H1 (cell line): ENCODE measurements at regions not wholly inside any gene's neighbourhood (a gene's known extent, or its start where the extent isn't known, plus 50 kb on each side); places are given as distances from the start of the nearest gene placed in this dataset.
"Not testable (repeated sequence)": the region's sequence is repeated elsewhere in the genome, so short reads cannot be mapped to it uniquely, and the experiment has no call there.

ENCODE experiments used
- CTCF ChIA-PET: fragments of 300-600 bp; sonication (Branson Sonifier 250); formaldehyde crosslinking; loops from one replicate; lab custom pipeline; 2021; ENCODE audit not compliant: partially characterized antibody; lab: Charles Lee
- POLR2A ChIA-PET: fragments of 300-600 bp; sonication (Branson Sonifier 250); formaldehyde crosslinking; loops from one replicate; lab custom pipeline; 2021; ENCODE audit warnings: inconsistent platforms; ENCODE audit not compliant: partially characterized antibody; lab: Charles Lee
- DNase-seq, 2 experiments: peaks; one replicate each; pipeline versions ENCODE4 v3.0.0 to v3.0.0-alpha.2; 2010 to 2022; ENCODE audit warnings: low spot score in 2 of 2, low read depth in 1 of 2, mixed read lengths in 1 of 2
- FAIRE-seq: peaks from 2 replicates; lab custom pipeline; 2011; peaks lifted over from hg19 to GRCh38; lab: Jason Lieb, UNC
- H2AFZ ChIP-seq: 2 replicates; pipeline ENCODE4 v1.8.1; 2012; ENCODE audit warnings: low read length, inconsistent platforms
- H2AK5ac ChIP-seq: 2 replicates; pipeline ENCODE4 v1.6.1; 2013; ENCODE audit warnings: low read depth, low read length
- H2BK120ac ChIP-seq: replicated peaks from 2 replicates; pipeline ENCODE3; 2013; ENCODE audit warnings: low read depth, low read length, inconsistent platforms
- H2BK12ac ChIP-seq: 2 replicates; pipeline ENCODE4 v1.6.1; 2013; ENCODE audit warnings: low read depth, low read length
- H2BK15ac ChIP-seq: 2 replicates; pipeline ENCODE4 v1.6.1; 2013; ENCODE audit warnings: low read length
- H2BK20ac ChIP-seq: 2 replicates; pipeline ENCODE4 v1.6.1; 2013; ENCODE audit warnings: low read length
- H2BK5ac ChIP-seq: 2 replicates; pipeline ENCODE4 v1.6.1; 2013; ENCODE audit warnings: low read depth, low read length
- H3K14ac ChIP-seq: 2 replicates; pipeline ENCODE4 v1.6.1; 2013; ENCODE audit warnings: inconsistent platforms; ENCODE audit not compliant: insufficient read length
- H3K18ac ChIP-seq: 2 replicates; pipeline ENCODE4 v1.6.1; 2013; ENCODE audit warnings: low read length; ENCODE audit errors: extremely low read depth
- H3K23ac ChIP-seq: 2 replicates; pipeline ENCODE4 v1.6.1; 2013; ENCODE audit warnings: inconsistent platforms; ENCODE audit not compliant: insufficient read length
- H3K23me2 ChIP-seq: 2 replicates; pipeline ENCODE4 v1.6.1; 2013; ENCODE audit warnings: low read depth, low read length
- H3K27ac ChIP-seq: 2 replicates; pipeline ENCODE4 v1.6.1; 2011; ENCODE audit warnings: low read depth, low read length, inconsistent platforms
- H3K27me3 ChIP-seq, 4 experiments: replicated peaks in 1 of 4; 1 replicate in 1 of 4; 2 replicates in 3 of 4; pipeline versions ENCODE4 v1.6.1 to v1.8.1; 2011 to 2013; ENCODE audit warnings: low read length in 3 of 4, mild to moderate bottlenecking in 3 of 4, inconsistent platforms in 2 of 4, mixed read lengths in 2 of 4, moderate library complexity in 1 of 4; ENCODE audit not compliant: control insufficient read depth in 3 of 4, insufficient read depth in 3 of 4; ENCODE audit errors: extremely low read depth in 1 of 4
- H3K36me3 ChIP-seq, 4 experiments: 2 replicates each; pipeline versions ENCODE4 v1.6.1 to v1.8.1; 2011 to 2013; ENCODE audit warnings: mild to moderate bottlenecking in 4 of 4, low read length in 3 of 4, moderate library complexity in 2 of 4, control low read depth in 1 of 4, inconsistent platforms in 1 of 4; ENCODE audit not compliant: insufficient read depth in 4 of 4, control insufficient read depth in 2 of 4
- H3K4ac ChIP-seq: replicated peaks from 2 replicates; pipeline ENCODE3; 2013; ENCODE audit warnings: low read length, low read depth, mixed read lengths, inconsistent platforms; ENCODE audit not compliant: insufficient read length
- H3K4me1 ChIP-seq, 4 experiments: replicated peaks in 1 of 4; 1 replicate in 1 of 4; 2 replicates in 3 of 4; pipeline versions ENCODE4 v1.6.1 to v1.8.1; 2011 to 2013; ENCODE audit warnings: low read length in 3 of 4, inconsistent platforms in 2 of 4, mixed read lengths in 1 of 4; ENCODE audit not compliant: insufficient read depth in 4 of 4, control insufficient read depth in 3 of 4
- H3K4me2 ChIP-seq, 2 experiments: 2 replicates each; pipeline versions ENCODE4 v1.6.1 to v1.8.1; 2011 to 2013; ENCODE audit warnings: low read depth in 2 of 2, low read length in 2 of 2, control low read depth in 1 of 2, inconsistent platforms in 1 of 2, mild to moderate bottlenecking in 1 of 2; ENCODE audit not compliant: insufficient read depth in 1 of 2
- H3K4me3 ChIP-seq, 4 experiments: fragments of 200-600, 300-600 bp in 1 of 4; sonication (generic), shearing (Covaris generic), sonication (Bioruptor Twin) in 1 of 4; 2 replicates each; pipeline versions ENCODE4 v1.5.1 to v1.8.1; 2011 to 2016; ENCODE audit warnings: low read length in 4 of 4, low read depth in 3 of 4, control low read depth in 2 of 4, inconsistent platforms in 2 of 4, mild to moderate bottlenecking in 2 of 4, mixed read lengths in 1 of 4, moderate library complexity in 1 of 4; ENCODE audit not compliant: insufficient read depth in 2 of 4; ENCODE audit errors: extremely low read depth in 1 of 4
- H3K56ac ChIP-seq: replicated peaks from 2 replicates; pipeline ENCODE3; 2013; ENCODE audit warnings: low read depth, mild to moderate bottlenecking, mixed read lengths, low read length, inconsistent platforms; ENCODE audit not compliant: insufficient read length
- H3K79me1 ChIP-seq: 2 replicates; pipeline ENCODE4 v1.6.1; 2013; ENCODE audit warnings: low read depth, low read length, control low read depth
- H3K79me2 ChIP-seq, 2 experiments: 2 replicates each; pipeline versions ENCODE4 v1.6.1 to v1.8.1; 2012 to 2013; ENCODE audit warnings: low read length in 2 of 2, mild to moderate bottlenecking in 2 of 2, inconsistent platforms in 1 of 2; ENCODE audit not compliant: insufficient read depth in 2 of 2, control insufficient read depth in 1 of 2
- H3K9ac ChIP-seq, 4 experiments: replicated peaks in 1 of 4; 1 replicate in 1 of 4; 2 replicates in 3 of 4; pipeline versions ENCODE4 v1.6.1 to v1.8.1; 2011 to 2013; ENCODE audit warnings: low read depth in 3 of 4, low read length in 3 of 4, control low read depth in 2 of 4, mild to moderate bottlenecking in 2 of 4, moderate library complexity in 2 of 4, inconsistent platforms in 1 of 4; ENCODE audit errors: extremely low read depth in 1 of 4
- H3K9me3 ChIP-seq, 2 experiments: 2 replicates each; pipeline versions ENCODE4 v1.6.1 to v1.8.1; 2012 to 2013; ENCODE audit warnings: mild to moderate bottlenecking in 2 of 2, moderate library complexity in 2 of 2, control low read depth in 1 of 2, inconsistent platforms in 1 of 2, low read depth in 1 of 2, low read length in 1 of 2, mixed read lengths in 1 of 2; ENCODE audit not compliant: insufficient read depth in 2 of 2
- H4K20me1 ChIP-seq, 2 experiments: replicated peaks in 1 of 2; 2 replicates each; pipeline versions ENCODE3 to v1.8.1; 2011 to 2013; ENCODE audit warnings: inconsistent platforms in 2 of 2, low read length in 2 of 2, mild to moderate bottlenecking in 1 of 2; ENCODE audit not compliant: insufficient read depth in 2 of 2, control insufficient read depth in 1 of 2
- H4K5ac ChIP-seq: 2 replicates; pipeline ENCODE4 v1.6.1; 2013; ENCODE audit warnings: low read length, low read depth, mixed read lengths, inconsistent platforms; ENCODE audit not compliant: insufficient read length
- H4K8ac ChIP-seq: 2 replicates; pipeline ENCODE4 v1.8.0; 2013; ENCODE audit warnings: mild to moderate bottlenecking, moderate library complexity, low read length, inconsistent platforms; ENCODE audit not compliant: insufficient read depth; ENCODE audit errors: extremely low read depth
- H4K91ac ChIP-seq: replicated peaks from 2 replicates; pipeline ENCODE3; 2013; ENCODE audit warnings: low read length, mixed read lengths, inconsistent platforms; ENCODE audit not compliant: insufficient read length
- WGBS, 2 experiments: shearing (Covaris generic) in 1 of 2; methylation state at CpG; one replicate each; pipeline versions ENCODE4 v1.1.6 to v1.1.7; 2013 to 2015; ENCODE audit warnings: low lambda C conversion rate in 2 of 2, mixed read lengths in 2 of 2, inconsistent platforms in 1 of 2, low coverage in 1 of 2, missing lambda C conversion rate in 1 of 2; ENCODE audit not compliant: insufficient replicate concordance in 2 of 2, insufficient coverage in 1 of 2, insufficient read length in 1 of 2; ENCODE audit errors: extremely low coverage in 1 of 2, missing lambda C conversion rate in 1 of 2; 5-methylcytosine and 5-hydroxymethylcytosine counted together

DNA sequence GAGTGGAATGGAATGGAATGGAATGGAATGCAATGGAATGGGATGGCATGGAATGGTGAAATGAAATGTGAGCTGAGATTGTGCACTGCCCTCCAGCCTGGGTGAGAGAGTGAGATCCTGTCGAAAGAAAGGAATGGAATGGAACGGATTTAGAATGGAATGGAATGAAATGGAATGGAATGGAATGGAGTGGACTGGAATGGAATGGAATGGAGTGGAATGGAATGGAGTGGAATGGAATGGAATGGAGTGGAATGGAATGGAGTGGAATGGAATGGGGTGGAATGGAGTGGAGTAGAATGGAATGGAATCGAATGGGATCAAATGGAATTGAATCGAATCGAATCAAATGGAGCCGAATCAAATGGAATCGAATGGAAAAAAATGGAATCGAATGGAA, 354.2 kb upstream of the WSB1 start:
- H3K18ac ChIP-seq, H3K36me3 ChIP-seq, H4K8ac ChIP-seq, H2BK12ac ChIP-seq, POLR2A ChIA-PET, H3K27ac ChIP-seq, H3K79me2 ChIP-seq, H2AK5ac ChIP-seq, H3K14ac ChIP-seq, CTCF ChIA-PET, H2BK15ac ChIP-seq, DNase-seq, H4K20me1 ChIP-seq, FAIRE-seq, H3K56ac ChIP-seq, H2BK120ac ChIP-seq, H3K9ac ChIP-seq, H2AFZ ChIP-seq, H3K79me1 ChIP-seq, H3K4me3 ChIP-seq, H3K4ac ChIP-seq, H3K27me3 ChIP-seq, H2BK5ac ChIP-seq, H3K4me1 ChIP-seq, H3K4me2 ChIP-seq, H2BK20ac ChIP-seq, H4K5ac ChIP-seq, H3K23ac ChIP-seq, H4K91ac ChIP-seq: not testable (repeated sequence)
- Histone ChIP-seq H3K23me2 (peaks cover 41% of the 10 kb centered on the region; the same call in 1 of the 2 replicates), H3K9me3 (peaks cover 37 to 54% of the 10 kb centered on the region in 2 experiments)
- 82 to 100% methylated on average over 3 to 8 of the region's 8 CpGs for WGBS, 2 experiments

DNA sequence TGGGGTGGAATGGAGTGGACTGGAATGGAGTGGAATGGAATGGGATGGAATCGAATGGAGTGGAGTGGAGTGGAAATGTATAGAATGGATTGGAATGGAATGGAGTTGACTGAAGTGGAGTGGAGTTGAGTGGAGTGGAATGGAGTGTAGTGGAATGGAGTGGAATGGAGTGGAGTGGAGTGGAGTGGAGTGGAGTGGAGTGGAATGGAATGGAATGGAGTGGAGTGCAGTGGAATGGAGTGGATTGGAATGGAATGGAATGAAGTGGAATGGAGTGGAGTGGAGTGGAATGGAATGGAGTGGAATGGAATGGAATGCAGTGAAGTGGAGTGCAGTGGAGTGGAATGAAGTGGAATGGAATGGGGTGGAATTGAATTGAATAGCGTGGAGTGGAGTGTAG, 353.3 kb upstream of the WSB1 start:
- H3K23ac ChIP-seq, H3K14ac ChIP-seq, H4K20me1 ChIP-seq, H2BK5ac ChIP-seq, H3K27ac ChIP-seq, FAIRE-seq, H3K9ac ChIP-seq, H3K79me2 ChIP-seq, POLR2A ChIA-PET, H4K5ac ChIP-seq, H3K27me3 ChIP-seq, H2BK120ac ChIP-seq, DNase-seq, H2BK15ac ChIP-seq, H3K79me1 ChIP-seq, H2BK12ac ChIP-seq, H4K91ac ChIP-seq, CTCF ChIA-PET, H4K8ac ChIP-seq, H3K4me1 ChIP-seq, H2AFZ ChIP-seq, H2BK20ac ChIP-seq, H2AK5ac ChIP-seq, H3K4ac ChIP-seq, H3K4me3 ChIP-seq, H3K56ac ChIP-seq, H3K18ac ChIP-seq, H3K4me2 ChIP-seq, H3K36me3 ChIP-seq: not testable (repeated sequence)
- peaks cover 41% of the 10 kb centered on the region; the same call in 1 of the 2 replicates for H3K23me2 ChIP-seq
- H3K9me3 ChIP-seq, result peaks cover 43 to 54% of the 10 kb centered on the region in 2 experiments
- 48 to 89% methylated on average over 2 of the region's 2 CpGs for WGBS, 2 experiments
